HS-5 (cell line): ENCODE measurements at regions not wholly inside any gene's neighbourhood (a gene's known extent, or its start where the extent isn't known, plus 50 kb on each side); places are given as distances from the start of the nearest gene placed in this dataset.

Source experiments
- DNase-seq: peaks from one replicate; pipeline ENCODE4 v3.0.0-alpha.2; 2012; ENCODE audit warnings: low read depth

GRCh38 chr3:118272991-118273390 is 761.7 kb downstream of the IGSF11 start:
- DNase-seq, result no peak

DNA sequence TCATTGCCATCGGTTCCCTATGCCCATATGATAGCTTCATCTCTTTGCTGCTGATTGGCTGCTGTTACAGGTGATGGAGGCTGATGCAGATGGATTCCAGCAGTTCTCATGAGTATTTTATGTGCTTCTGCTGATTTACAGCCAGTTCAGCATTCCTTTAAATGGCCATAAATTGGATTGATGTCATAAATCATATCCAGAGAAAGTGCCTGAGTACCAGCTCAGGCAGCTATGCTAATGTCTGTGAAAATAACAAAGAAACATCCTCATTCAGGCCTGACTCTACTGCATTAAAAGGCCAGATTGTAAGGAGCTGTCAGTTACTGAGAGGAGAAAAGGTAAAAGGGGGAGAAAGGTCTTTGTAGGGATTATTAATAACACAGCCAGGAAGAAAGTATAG is 756.8 kb downstream of the IGSF11 start:
- DNase-seq, result no peak

DNA sequence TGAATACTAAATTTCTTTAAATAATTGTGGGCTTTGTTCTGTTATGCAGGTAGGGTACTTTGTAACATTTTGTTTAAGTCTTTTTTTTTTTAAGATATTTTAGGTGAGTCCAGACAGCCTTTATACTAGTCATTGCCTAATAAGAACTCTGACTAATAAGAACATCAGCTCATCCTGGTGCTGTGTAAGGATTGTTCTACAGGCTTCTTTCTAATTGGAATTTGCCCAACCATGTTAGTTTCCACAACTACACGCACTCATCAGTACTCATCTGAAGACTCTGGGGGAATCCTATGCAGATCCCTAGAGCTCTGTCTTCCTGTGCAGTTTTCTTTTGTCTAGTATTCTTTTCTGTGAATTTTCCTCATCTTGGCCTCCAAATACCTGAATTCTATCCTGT is 741.8 kb downstream of the IGSF11 start:
- no peak for DNase-seq

DNA sequence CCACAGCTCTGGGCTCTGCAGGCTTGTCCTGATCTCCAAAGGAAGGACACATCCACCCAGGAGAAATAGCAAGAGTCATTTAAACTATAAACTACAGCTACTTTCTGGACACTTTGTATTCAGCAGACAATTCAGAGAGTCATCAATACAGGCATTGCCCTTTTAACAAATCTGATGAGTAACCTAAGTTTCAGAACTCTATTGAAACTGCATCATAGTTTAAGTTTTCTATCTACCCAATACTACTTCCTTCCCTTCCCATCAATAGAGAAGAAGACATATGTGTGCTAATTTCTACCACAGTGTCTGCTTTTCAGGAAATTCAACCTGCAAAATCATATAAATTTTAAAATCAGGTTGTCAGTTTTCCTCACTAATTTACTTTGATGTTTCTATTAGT is 736.5 kb downstream of the IGSF11 start:
- no peak for DNase-seq

GRCh38 chr3:118304557-118304956 is 730.1 kb downstream of the IGSF11 start:
- no peak for DNase-seq

- DNase-seq, result no peak
These were observed 701.9 kb downstream of the IGSF11 start for GRCh38 chr3:118332699-118333098.

- no peak for DNase-seq
These were observed 697.0 kb downstream of the IGSF11 start for GRCh38 chr3:118337649-118338048.

DNA sequence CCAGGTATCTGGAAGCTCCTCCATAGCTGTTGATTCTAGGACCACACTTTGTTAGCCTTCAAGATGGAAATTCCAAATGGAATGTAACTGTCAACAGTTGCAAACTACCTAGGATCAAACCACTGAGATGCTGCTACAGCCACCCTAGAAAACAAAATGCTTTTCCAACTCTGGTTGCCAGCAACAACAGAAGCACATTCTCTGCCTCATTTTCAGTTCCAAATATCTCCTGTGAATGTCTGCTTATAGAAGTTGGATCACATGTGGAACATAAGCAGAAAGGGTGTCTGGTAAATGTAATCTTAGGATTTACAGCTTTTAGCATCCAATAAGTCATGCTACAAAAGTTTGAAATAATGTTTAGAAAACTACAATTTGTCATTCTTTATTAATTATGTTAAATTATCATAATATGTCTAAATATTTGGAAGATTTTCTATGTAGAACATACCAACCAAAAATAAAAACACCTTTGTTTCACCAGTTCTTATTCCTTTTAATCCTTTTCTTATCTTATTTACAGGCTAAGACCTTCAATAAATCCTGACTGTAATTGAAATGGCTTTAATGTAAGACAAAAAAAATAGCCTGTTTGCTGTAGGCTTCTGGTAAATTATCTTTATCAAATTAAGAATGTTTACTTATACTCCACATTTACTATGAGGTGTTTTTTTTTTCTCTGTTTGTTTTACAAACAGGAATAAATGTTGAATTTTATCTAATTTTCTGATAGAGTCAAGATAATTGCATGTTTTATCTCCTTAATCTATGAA is 687.1 kb downstream of the IGSF11 start:
- DNase-seq, result no peak

DNA sequence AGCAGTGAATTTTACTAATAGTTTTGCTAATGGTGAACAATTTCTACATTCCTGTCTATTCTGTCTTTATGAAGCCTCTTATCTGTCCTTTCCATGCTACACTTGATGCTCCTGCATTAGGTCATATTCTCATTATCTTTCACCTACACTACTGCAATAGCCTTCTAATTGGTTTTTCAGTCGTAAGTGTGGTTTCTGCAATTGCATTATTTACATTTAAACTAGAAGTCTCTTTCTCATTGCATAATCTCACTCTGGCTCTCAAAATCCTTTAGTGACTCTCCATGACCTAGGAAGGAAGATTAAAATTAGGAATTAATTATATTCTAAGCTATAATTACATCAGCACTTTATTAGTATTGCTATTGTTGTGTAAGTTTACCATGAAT is 686.5 kb downstream of the IGSF11 start:
- no peak for DNase-seq

DNA sequence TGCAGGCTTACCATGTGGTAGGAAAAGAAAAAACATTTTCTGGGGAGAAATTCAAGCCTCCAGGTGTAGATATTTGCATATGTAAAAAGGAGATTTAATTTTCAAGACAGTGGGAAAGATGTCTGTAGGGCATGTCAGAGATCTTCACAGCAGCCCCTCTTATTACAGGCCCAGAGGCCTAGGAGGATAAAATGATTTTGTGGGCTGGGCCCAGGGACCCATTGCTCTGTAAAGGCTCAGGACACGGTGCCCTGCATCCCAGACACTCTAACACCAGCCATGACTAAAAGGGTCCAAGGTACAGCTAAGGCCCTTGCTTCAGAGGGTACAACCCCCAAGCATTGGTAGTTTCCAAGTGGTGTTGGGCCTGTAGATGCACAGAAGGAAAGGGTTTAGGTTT is 680.1 kb downstream of the IGSF11 start:
- DNase-seq, result no peak

- DNase-seq, result no peak
These were observed 664.7 kb downstream of the IGSF11 start for GRCh38 chr3:118369892-118370491.

DNA sequence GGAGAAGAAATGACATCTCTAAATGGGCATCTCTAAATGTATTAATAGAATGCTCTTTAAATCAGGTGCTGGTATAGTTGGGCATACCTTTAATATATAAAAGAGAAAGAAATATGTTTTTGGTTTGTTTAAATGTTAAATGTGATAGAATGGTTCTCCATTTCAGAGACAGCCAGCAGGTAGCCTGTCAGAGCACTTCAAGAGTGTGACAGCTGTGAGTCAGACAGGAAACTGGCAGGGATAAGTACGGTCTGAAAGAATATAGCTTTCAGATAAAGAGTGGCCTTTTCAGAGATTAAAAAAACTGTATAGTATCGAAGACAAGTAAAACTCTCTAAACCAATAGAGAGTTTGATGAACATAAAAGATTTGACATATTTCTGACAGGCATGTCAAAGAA is 654.1 kb downstream of the IGSF11 start:
- DNase-seq, result no peak

DNA sequence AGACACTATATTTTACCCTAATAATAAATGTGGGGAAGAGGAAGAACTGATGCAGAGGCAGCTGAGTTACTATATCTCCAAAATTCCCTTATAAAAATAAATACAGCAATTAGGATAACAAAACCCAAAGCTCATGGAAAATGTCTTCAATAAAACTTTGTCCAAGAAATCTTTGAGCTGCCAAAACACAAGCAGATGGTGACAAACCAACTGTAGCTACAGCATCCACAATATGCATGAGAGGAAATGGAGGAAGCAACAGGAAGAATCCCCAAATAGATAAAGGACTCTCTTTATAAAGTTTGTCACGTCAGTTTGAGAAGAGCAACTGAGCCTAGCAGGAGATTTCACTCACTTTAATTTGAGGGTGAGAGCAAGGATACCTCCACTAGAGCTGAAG is 638.2 kb downstream of the IGSF11 start:
- no peak for DNase-seq

DNA sequence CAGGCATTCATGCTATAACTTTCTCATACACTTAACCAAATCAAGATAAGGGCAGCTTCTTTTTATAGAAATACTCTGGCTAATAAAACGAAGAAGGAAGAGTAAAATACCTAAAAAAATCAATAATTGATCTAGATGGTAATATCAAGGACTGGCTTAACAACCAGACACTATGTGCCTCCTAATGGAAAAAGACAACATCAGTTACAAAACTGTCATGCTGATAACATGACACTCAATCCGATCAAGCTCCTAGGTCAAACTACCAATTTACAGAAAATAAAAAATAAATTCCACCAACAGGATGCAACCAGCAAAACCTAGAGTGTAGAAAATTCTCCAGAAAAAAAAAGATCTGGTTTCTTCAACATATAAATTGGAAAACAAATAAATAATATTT is 634.6 kb downstream of the IGSF11 start:
- DNase-seq, result no peak

GRCh38 chr3:118400886-118401285 is 633.8 kb downstream of the IGSF11 start:
- no peak for DNase-seq

- DNase-seq, result no peak
These were observed 632.8 kb downstream of the IGSF11 start for GRCh38 chr3:118401887-118402286.

DNA sequence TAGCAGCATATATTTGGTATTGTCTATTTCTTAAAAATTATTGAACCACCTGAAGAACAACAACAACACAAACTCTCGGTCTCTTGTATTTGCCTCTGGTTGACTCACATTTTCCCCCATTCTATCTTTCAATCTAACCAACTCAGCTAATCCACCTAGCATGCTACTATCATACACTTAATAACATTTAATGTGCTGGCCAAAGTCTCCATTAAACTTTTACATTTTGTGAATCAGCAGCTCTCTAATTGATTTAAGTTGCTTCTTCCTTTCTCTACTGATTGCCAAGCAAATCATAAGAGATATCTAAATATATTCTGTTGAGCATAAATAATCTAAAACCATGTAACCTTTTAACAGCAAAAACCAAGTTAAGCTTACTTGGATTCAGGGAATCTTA is 631.7 kb downstream of the IGSF11 start:
- no peak for DNase-seq

GRCh38 chr3:118406562-118406961 is 628.1 kb downstream of the IGSF11 start:
- no peak for DNase-seq

GRCh38 chr3:118408431-118408830 is 626.2 kb downstream of the IGSF11 start:
- no peak for DNase-seq

- no peak for DNase-seq
These were observed 622.1 kb downstream of the IGSF11 start for GRCh38 chr3:118412503-118412902.

GRCh38 chr3:118425272-118425837 is 609.3 kb downstream of the IGSF11 start:
- DNase-seq, result peak; percentile 48

- DNase-seq, result no peak
These were observed 600.8 kb downstream of the IGSF11 start for GRCh38 chr3:118433825-118434224.

DNA sequence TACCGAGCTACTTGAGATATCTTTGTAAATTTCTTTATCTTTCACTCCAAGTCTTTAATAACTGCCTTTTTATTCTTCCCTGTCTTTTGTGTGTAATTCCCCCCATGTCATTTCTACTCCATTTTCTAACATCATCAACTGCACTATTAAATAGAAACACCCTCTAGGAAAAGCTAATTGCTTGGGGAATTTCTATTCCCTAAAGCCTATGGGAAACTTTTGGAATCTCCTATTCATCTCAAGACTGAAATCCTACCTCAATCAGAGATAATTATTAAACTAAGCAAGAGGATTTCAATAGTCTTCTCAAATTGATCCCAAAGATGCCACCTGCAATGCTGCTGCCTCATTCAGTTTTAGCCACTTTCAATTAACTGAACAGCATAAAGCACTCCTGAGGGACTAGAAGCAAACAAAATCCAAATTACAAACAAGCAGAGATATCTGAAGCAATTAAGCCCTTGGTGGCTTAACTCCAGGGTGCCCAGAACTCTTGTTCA is 598.7 kb downstream of the IGSF11 start:
- no peak for DNase-seq
